Spleen (tissue), 7 donors: ENCODE measurements at regions not wholly inside any gene's neighbourhood (a gene's known extent, or its start where the extent isn't known, plus 50 kb on each side); places are given as distances from the start of the nearest gene placed in this dataset.

Experiments used
- POLR2A ChIP-seq, 3 donors: fragments of 450-650 bp; IDR thresholded peaks; one replicate each; pipeline ENCODE4 v1.5.1; 2017; ENCODE audit warnings: antibody characterized with exemption in 3 of 3, mild to moderate bottlenecking in 1 of 3
- POLR2AphosphoS5 ChIP-seq, 3 donors: sonication (generic); formaldehyde crosslinking; IDR thresholded peaks; one replicate each; pipeline ENCODE4 v1.5.1; 2017; ENCODE audit warnings: antibody characterized with exemption in 3 of 3
- TF ChIP-seq, protein P1 (sequence below), 11 experiments: fragments of 200-600 bp in 7 of 11; fragments of 450-650 bp in 4 of 11; sonication (generic) in 4 of 11; IDR thresholded peaks in 8 of 11; conservative IDR thresholded peaks in 3 of 11; 1 replicate in 7 of 11; 2 replicates in 4 of 11; pipeline versions ENCODE4 v1.4.0 to v1.8.0; 2016 to 2021; ENCODE audit warnings: antibody characterized with exemption in 11 of 11, inconsistent platforms in 4 of 11, mild to moderate bottlenecking in 1 of 11
- donor health status: DM: no; HTN: no; CAD: no; lungs with moderate emphysema.
- donor health status: DM: no; HTN: no; CAD: no.
- donor health status: DM: no; HTN: no; CAD: no.

DNA sequence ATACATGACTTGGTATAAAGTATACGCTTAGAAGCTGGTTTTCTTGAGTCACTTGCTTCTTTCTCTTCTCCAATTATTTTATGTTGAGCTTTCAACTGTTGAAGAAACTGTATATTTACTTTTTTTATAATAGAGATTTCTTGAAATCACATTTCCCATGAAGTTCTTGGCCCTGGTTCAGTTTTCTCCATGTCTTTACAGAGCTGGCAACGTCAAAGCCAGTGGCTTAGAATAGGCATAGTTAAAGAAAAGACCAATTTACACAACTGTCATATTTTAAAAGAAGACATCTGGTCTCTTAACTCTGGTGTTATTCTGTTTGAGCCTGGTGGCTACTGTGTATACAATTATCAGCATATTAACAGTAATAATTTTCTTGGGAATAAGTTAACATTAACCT is 1249.3 kb downstream of the CDH12 start:
- TF ChIP-seq, protein P1, sequence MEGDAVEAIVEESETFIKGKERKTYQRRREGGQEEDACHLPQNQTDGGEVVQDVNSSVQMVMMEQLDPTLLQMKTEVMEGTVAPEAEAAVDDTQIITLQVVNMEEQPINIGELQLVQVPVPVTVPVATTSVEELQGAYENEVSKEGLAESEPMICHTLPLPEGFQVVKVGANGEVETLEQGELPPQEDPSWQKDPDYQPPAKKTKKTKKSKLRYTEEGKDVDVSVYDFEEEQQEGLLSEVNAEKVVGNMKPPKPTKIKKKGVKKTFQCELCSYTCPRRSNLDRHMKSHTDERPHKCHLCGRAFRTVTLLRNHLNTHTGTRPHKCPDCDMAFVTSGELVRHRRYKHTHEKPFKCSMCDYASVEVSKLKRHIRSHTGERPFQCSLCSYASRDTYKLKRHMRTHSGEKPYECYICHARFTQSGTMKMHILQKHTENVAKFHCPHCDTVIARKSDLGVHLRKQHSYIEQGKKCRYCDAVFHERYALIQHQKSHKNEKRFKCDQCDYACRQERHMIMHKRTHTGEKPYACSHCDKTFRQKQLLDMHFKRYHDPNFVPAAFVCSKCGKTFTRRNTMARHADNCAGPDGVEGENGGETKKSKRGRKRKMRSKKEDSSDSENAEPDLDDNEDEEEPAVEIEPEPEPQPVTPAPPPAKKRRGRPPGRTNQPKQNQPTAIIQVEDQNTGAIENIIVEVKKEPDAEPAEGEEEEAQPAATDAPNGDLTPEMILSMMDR (IDR thresholded peaks at IDR 0.05 in 8 of 11, conservative IDR thresholded peaks at IDR 0.05 in 3 of 11): no peak
- TF ChIP-seq POLR2AphosphoS5 (IDR thresholded peaks at IDR 0.05) (no peak), POLR2A (IDR thresholded peaks at IDR 0.05) (no peak)
